ENCODE measurements at regions not wholly inside any gene's neighbourhood (a gene's known extent, or its start where the extent isn't known, plus 50 kb on each side); places are given as distances from the start of the nearest gene placed in this dataset.

- TF ChIP-seq CTCF (IDR thresholded peaks at IDR 0.05) (no peak), POLR2A (IDR thresholded peaks at IDR 0.05) (no peak)
Observed at GRCh38 chr1:239817276-239817675, 274.4 kb upstream of the FMN2 start.

Data from vagina (tissue), 2 donors.